ENCODE measurements at regions not wholly inside any gene's neighbourhood (a gene's known extent, or its start where the extent isn't known, plus 50 kb on each side); places are given as distances from the start of the nearest gene placed in this dataset.

DNA sequence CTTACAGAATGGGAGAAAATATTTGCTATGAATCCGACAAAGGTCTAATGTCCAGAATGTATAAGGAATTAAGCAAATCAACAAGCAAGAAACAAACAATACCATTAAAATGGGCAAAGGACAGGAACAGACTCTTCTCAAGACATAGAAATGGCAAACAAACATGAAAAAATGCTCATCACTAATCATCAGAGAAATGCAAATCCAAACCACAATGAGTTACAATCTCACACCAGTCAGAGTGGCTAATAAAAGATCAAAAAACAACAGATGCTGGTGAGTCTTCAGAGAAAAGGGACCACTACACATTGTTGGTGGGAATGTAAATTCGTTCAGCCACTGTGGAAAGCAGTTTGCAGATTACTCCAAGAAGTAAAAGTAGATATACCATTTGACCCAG, 382.0 kb upstream of the ANO3 start:
- H3K9me3 ChIP-seq (ENCODE audit: control insufficient read depth, insufficient read depth, low read length): peaks cover 10% of the 10 kb centered on the region; the same call in 1 of the 2 replicates
- H3K9ac ChIP-seq (ENCODE audit: low read depth, low read length): no peak overlapping the region
- no peaks in the 10 kb centered on the region for H3K36me3 ChIP-seq (ENCODE audit: insufficient read depth, low read length)
- H3K4me1 ChIP-seq (ENCODE audit: insufficient read depth, low read length): peaks cover 3% of the 10 kb centered on the region; the same call in 1 of the 2 replicates

DNA sequence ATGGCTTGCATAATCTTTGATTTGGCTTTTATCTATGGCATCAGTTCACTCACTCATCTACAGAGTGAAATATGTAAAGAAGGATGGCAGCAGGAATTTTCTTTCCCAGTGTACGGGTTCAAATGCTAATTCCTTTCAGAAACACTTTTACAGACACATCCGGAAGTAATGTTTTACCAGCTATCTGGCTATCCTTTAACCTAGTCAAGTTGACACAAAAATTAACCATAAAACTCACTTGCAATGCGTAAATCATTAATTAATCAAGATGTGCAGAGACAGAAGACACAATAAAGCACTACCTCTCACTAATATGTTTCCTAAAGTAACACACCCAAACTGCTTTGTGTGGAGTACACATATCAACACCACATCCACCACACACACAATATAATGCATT, 378.9 kb upstream of the ANO3 start:
- H3K36me3 ChIP-seq (ENCODE audit: insufficient read depth, low read length): no peaks in the 10 kb centered on the region

DNA sequence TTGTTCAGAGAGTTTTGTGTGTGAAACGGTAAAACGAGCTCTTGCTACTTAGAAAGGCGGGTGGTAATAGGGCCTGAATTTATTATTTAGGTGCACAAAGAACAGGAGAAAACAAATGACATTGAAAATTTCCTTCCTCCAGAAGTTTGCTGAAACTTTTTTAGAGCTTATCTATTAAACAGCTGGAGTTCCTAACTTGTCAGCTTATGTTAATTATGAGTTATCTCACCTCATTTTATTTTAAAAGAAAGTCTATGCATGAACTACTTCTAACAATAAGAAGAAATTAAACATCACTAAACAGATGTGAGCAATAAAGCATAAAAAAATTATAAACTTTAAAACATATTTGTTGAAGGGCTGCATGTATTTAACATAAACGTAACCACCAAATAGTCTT, 373.9 kb upstream of the ANO3 start:
- Histone ChIP-seq H3K9ac (ENCODE audit: low read depth, low read length) (no peak overlapping the region), H3K9me3 (ENCODE audit: control insufficient read depth, insufficient read depth, low read length) (no peaks in the 10 kb centered on the region), H3K36me3 (ENCODE audit: insufficient read depth, low read length) (no peaks in the 10 kb centered on the region), H3K4me1 (ENCODE audit: insufficient read depth, low read length) (no peaks in the 10 kb centered on the region)

More for the DNA sequence above, 378.9 kb upstream of the ANO3 start:
- Histone ChIP-seq H3K9ac (ENCODE audit: low read depth, low read length) (no peak overlapping the region), H3K4me1 (ENCODE audit: insufficient read depth, low read length) (no peaks in the 10 kb centered on the region), H3K9me3 (ENCODE audit: control insufficient read depth, insufficient read depth, low read length) (peaks cover 10% of the 10 kb centered on the region; the same call in 1 of the 2 replicates)

DNA sequence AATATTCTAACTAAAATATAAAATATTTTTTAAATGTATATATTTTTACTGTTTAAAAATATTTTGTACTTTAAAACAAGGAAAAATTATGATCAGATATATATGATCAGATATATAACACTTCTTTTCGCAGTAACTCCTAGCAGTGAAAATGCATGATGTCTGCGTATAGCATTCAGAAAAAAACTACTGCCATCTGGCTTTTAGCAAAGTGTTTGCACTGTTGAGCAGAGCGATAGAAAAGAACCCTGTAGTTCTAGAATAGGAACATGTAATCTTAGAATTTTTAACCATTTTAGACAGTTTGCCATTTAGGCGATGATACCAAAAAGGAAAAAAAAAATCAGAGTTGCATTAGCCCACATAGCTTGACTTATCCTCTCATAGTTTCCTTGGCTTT, 370.4 kb upstream of the ANO3 start:
- no peaks in the 10 kb centered on the region for H3K36me3 ChIP-seq (ENCODE audit: insufficient read depth, low read length)

DNA sequence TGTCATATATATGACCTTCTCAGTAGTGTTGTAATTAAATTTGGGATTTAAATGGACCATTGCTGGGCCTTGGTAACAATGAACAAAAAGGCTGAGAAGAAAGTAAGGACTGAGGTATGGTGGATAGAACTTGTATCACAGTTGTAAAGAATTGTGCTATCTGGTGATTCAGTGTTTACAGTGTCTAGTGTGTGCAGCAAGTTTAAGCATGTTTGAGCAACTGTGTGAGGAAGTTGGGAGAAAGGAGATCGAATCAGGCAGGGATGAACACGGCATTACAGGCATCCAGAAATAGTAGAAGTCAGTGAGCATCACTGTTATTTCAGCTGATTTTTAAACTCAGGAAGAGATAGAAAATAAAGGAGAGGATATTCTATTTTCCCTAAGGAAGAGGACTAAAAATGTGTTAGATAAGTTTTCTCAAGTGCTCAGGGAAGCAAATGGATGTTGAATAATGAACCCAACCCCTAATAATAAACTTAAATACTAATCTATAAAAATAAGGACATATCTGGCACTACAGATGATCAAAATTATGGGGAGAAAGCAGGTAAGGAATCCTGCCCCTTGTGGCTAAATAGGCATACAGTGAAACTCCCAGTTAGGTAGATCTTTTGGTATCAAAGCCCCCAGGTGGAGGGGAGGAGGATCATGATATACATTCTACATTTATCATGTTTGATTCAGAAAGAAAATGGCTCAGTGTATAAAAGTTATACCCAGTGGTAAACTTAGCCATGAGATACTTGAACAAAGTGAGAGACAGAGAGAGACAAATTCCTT, 361.0 kb upstream of the ANO3 start:
- no peak overlapping the region for H3K9ac ChIP-seq (ENCODE audit: low read depth, low read length)
- H3K9me3 ChIP-seq (ENCODE audit: control insufficient read depth, insufficient read depth, low read length): no peaks in the 10 kb centered on the region
- no peaks in the 10 kb centered on the region for H3K36me3 ChIP-seq (ENCODE audit: insufficient read depth, low read length)
- H3K4me1 ChIP-seq (ENCODE audit: insufficient read depth, low read length): no peaks in the 10 kb centered on the region

More for the DNA sequence above, 370.4 kb upstream of the ANO3 start:
- Histone ChIP-seq H3K4me1 (ENCODE audit: insufficient read depth, low read length) (no peaks in the 10 kb centered on the region; the same call in 1 of the 2 replicates), H3K9ac (ENCODE audit: low read depth, low read length) (no peak overlapping the region), H3K9me3 (ENCODE audit: control insufficient read depth, insufficient read depth, low read length) (no peaks in the 10 kb centered on the region)

DNA sequence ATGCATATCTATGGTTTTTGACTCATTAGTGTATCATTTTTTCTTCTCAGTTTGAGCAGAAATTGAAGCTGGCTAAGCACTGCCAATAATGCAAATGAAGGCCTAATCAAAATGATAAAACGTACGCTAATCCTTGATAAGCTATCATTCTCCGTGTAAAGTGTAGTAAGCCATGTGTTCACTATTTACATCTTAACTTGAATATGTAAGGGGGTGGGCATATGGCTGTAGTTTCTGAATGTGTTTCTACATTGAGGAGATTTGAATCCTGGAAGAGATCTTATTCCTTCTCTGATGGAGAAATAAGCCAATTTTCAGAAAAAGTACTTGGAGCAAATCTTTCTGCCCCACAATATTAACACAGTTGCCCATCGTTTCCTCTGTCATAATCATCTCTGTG, 351.8 kb upstream of the ANO3 start:
- H3K9me3 ChIP-seq (ENCODE audit: control insufficient read depth, insufficient read depth, low read length): no peaks in the 10 kb centered on the region
- H3K9ac ChIP-seq (ENCODE audit: low read depth, low read length): no peak overlapping the region
- H3K36me3 ChIP-seq (ENCODE audit: insufficient read depth, low read length): no peaks in the 10 kb centered on the region
- no peaks in the 10 kb centered on the region for H3K4me1 ChIP-seq (ENCODE audit: insufficient read depth, low read length)

DNA sequence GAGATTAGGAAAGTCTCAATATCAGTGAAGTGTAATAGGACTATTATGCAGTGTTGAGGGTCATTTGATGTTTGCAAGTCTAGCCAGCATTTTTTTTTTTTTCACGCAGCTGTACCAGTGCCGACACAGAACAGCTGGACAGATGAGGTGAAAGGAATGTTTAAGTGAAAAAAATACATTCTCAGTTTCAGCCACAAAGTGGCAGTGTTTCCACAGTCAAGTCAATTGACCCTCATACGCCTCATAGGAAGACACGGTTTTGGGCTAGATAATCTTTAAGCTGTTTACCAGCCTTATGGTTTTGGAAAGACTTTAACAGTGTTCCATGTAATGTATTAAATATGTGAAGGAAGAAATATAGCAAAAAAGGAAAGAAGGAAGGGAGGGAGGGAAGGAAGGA, 349.9 kb upstream of the ANO3 start:
- no peaks in the 10 kb centered on the region for H3K36me3 ChIP-seq (ENCODE audit: insufficient read depth, low read length)
- no peaks in the 10 kb centered on the region for H3K9me3 ChIP-seq (ENCODE audit: control insufficient read depth, insufficient read depth, low read length)
- no peaks in the 10 kb centered on the region for H3K4me1 ChIP-seq (ENCODE audit: insufficient read depth, low read length)
- H3K9ac ChIP-seq (ENCODE audit: low read depth, low read length): no peak overlapping the region

DNA sequence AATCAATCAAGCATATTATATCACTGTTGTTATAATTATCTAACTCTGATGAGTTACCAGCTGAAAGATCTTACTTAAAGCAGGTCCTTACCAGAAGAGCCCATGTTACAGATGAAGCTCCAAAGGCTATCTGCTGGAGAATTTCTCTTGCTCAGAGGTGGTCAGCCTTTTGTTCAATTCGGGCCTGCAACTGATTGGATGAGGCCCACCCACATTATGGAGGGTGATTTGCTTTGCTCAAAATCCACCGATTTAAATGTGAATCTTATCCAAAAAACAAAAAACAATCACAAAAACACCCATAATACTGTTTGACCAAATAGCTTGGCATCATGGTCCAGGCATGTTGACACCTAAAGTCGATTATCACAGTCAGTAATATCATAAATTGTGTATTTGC, 348.6 kb upstream of the ANO3 start:
- H3K4me1 ChIP-seq (ENCODE audit: insufficient read depth, low read length): no peaks in the 10 kb centered on the region
- no peaks in the 10 kb centered on the region for H3K36me3 ChIP-seq (ENCODE audit: insufficient read depth, low read length)
- no peaks in the 10 kb centered on the region for H3K9me3 ChIP-seq (ENCODE audit: control insufficient read depth, insufficient read depth, low read length)
- H3K9ac ChIP-seq (ENCODE audit: low read depth, low read length): no peak overlapping the region

DNA sequence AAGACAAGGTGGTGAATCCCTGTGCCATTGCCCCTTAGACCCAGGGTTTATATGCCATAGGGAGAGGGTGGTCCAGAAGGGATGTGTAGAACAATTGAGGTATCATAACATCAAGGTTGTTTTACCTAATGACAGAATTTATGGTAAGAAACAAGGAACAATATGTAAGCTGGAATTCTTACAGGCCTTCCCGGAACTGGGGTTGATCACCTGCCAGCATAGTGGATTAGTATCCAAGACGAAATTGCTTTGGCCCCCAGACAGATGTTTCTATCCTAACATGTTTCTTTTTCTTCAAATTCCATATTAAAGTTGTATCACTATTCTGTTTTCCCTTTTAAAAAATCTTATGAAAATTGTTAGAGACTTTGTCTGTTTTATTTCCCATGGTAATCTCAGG, 343.8 kb upstream of the ANO3 start:
- no peak overlapping the region for H3K9ac ChIP-seq (ENCODE audit: low read depth, low read length)
- H3K4me1 ChIP-seq (ENCODE audit: insufficient read depth, low read length): no peaks in the 10 kb centered on the region
- H3K36me3 ChIP-seq (ENCODE audit: insufficient read depth, low read length): no peaks in the 10 kb centered on the region
- no peaks in the 10 kb centered on the region for H3K9me3 ChIP-seq (ENCODE audit: control insufficient read depth, insufficient read depth, low read length)

DNA sequence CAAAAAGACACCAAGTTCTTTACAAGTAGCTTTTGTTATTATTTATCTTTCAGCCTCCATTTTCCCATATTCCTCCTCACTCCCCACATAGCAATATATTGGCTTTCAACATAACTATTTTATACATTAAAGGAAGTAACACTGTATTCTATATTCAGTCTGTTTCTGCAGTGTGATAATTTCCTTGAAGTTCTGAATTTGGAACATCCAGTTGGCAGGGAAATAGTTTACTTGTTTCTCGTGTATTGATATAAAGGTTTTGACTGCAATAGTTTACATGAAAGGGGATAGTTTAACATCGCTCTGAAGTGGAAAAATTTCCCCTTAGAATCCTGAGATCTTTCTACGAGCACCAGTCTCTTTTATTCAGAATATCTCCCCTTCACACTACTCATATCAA, 341.5 kb upstream of the ANO3 start:
- H3K9ac ChIP-seq (ENCODE audit: low read depth, low read length): no peak overlapping the region
- no peaks in the 10 kb centered on the region for H3K9me3 ChIP-seq (ENCODE audit: control insufficient read depth, insufficient read depth, low read length)
- no peaks in the 10 kb centered on the region for H3K4me1 ChIP-seq (ENCODE audit: insufficient read depth, low read length)
- no peaks in the 10 kb centered on the region for H3K36me3 ChIP-seq (ENCODE audit: insufficient read depth, low read length)

DNA sequence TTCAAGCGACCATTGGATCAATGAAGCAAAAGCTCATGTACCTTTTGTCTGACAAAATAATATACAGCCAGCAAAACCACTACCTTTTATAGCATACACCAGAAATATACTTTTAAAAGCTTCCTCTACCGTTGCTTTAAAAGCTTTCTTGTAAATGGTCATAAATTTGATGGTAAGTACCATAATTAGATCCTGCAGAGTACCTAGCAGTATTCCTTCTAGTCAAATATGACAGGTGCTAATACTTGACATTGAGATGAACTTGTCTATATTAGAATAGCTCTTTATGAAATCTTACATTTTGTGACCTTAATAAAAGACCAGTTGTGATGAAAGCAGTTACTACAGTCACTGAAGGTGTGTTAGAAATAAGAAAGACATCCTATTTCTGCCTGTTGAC, 340.5 kb upstream of the ANO3 start:
- no peak overlapping the region for H3K9ac ChIP-seq (ENCODE audit: low read depth, low read length)
- no peaks in the 10 kb centered on the region for H3K36me3 ChIP-seq (ENCODE audit: insufficient read depth, low read length)
- no peaks in the 10 kb centered on the region for H3K9me3 ChIP-seq (ENCODE audit: control insufficient read depth, insufficient read depth, low read length)
- no peaks in the 10 kb centered on the region for H3K4me1 ChIP-seq (ENCODE audit: insufficient read depth, low read length)

DNA sequence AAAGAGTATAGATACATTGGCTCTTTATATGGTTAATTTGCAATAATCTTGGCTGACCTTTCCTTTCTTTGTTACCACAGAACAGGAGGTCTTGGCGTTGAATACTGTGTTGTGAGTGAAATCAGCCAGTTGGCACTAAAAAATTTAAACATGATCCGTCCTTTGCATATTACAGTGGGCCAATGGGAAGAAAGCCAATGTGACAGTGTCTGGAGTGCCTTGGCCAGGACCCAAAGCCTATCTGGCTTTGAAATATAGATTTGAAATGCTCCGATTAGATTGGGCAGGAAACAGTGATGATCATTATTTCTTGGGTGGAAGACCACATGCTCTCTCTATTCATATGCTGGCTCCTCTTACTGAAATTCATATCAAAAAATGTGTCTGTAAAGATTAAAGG, 339.6 kb upstream of the ANO3 start:
- Histone ChIP-seq H3K4me1 (ENCODE audit: insufficient read depth, low read length) (no peaks in the 10 kb centered on the region), H3K36me3 (ENCODE audit: insufficient read depth, low read length) (no peaks in the 10 kb centered on the region), H3K9me3 (ENCODE audit: control insufficient read depth, insufficient read depth, low read length) (no peaks in the 10 kb centered on the region), H3K9ac (ENCODE audit: low read depth, low read length) (no peak overlapping the region)

DNA sequence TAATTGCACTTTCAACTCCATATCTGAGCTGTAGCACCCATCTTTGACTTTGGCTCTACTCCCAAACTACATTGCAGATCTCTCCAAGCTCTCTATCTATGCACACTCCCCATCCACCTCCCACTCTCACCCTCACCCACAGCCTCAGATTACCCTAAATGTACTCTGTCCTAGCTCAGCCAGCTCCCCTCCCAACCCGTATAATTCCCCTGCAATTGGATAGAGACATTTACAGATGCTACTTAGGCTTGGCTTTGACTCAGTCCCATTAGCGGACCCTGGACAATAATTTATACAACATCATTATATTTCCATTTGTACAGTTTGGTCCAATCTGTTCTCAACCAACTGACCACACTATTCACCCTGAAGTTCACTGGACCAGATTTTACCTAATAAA, 338.9 kb upstream of the ANO3 start:
- no peaks in the 10 kb centered on the region for H3K36me3 ChIP-seq (ENCODE audit: insufficient read depth, low read length)
- no peaks in the 10 kb centered on the region for H3K9me3 ChIP-seq (ENCODE audit: control insufficient read depth, insufficient read depth, low read length)
- H3K9ac ChIP-seq (ENCODE audit: low read depth, low read length): no peak overlapping the region
- no peaks in the 10 kb centered on the region for H3K4me1 ChIP-seq (ENCODE audit: insufficient read depth, low read length)

DNA sequence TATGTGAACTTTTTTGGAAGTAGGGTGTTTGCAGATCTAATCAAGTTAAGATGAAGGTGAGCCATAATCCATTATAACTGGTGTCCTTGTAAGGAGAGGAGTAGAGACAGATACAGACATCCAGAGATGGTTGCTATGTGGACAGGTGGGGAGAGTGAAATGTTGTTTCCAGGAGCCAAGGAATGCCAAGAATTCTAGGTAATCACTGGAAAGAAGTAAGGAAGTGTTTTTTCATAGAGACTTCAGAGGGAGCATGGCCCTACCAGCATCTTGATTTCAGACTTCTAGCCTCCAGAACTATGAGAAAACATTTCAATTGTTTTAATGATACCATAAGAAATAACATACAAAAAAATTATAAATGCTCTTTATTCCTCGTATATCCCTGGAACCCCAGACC, 320.5 kb upstream of the ANO3 start:
- Histone ChIP-seq H3K9ac (ENCODE audit: low read depth, low read length) (no peak overlapping the region), H3K9me3 (ENCODE audit: control insufficient read depth, insufficient read depth, low read length) (no peaks in the 10 kb centered on the region), H3K4me1 (ENCODE audit: insufficient read depth, low read length) (no peaks in the 10 kb centered on the region; the same call in 1 of the 2 replicates), H3K36me3 (ENCODE audit: insufficient read depth, low read length) (no peaks in the 10 kb centered on the region)

DNA sequence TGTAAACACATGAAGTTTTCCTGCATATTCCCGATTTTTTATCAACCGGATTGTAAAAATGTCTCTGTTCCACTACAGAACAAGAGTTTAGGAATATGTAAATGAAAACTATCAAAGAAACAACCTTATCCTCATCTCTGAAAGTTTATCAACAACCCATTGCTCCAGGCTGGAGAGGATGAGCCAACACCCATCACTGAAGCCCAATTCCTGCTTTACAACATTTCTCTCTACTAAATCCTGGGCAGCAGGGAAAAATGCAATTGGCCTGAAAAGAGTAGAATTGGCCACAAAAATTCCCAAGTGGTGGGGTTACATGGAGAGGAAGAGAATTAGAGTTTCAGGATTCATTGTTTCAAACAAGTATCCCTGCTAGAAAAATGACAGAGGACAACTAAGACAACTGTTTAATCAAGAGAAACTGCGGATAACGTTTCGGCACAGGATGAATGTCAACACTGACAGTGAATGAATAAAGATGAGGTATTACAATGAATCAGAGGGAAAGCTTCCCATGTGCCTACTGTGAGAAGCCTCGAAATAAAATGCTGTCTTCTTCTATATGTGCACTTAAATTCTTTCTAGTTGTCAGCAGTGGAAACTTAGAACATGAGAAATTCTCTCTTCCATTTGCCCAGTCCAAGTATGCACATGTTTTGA, 317.3 kb upstream of the ANO3 start:
- H3K36me3 ChIP-seq (ENCODE audit: insufficient read depth, low read length): no peaks in the 10 kb centered on the region
- no peak overlapping the region for H3K9ac ChIP-seq (ENCODE audit: low read depth, low read length)
- H3K9me3 ChIP-seq (ENCODE audit: control insufficient read depth, insufficient read depth, low read length): no peaks in the 10 kb centered on the region
- no peaks in the 10 kb centered on the region; the same call in 1 of the 2 replicates for H3K4me1 ChIP-seq (ENCODE audit: insufficient read depth, low read length)

All from ES-I3 (cell line).